ENCODE measurements at regions not wholly inside any gene's neighbourhood (a gene's known extent, or its start where the extent isn't known, plus 50 kb on each side); places are given as distances from the start of the nearest gene placed in this dataset.
A peak's percentile ranks its signal among the peaks of the same experiment; 100 is the strongest.
"Not testable (repeated sequence)": the region's sequence is repeated elsewhere in the genome, so short reads cannot be mapped to it uniquely, and the experiment has no call there.

GRCh38 chr16:13684819-13685563 is 235.0 kb upstream of the ERCC4 start:
- DNase-seq (ENCODE audit: low read depth in 4 of 4, low spot score in 3 of 4), result no peak

- DNase-seq (ENCODE audit: low read depth in 4 of 4, low spot score in 3 of 4), result no peak
These were observed 223.9 kb upstream of the ERCC4 start for GRCh38 chr16:13696017-13696416.

- no peak for DNase-seq (ENCODE audit: low read depth in 4 of 4, low spot score in 3 of 4)
These were observed 222.9 kb upstream of the ERCC4 start for GRCh38 chr16:13697013-13697412.

GRCh38 chr16:13697568-13697967 is 222.4 kb upstream of the ERCC4 start:
- no peak for DNase-seq (ENCODE audit: low read depth in 4 of 4, low spot score in 3 of 4)

GRCh38 chr16:13702614-13703013 is 217.3 kb upstream of the ERCC4 start:
- no peak for DNase-seq (ENCODE audit: low read depth in 4 of 4, low spot score in 3 of 4)

- DNase-seq (ENCODE audit: low read depth in 4 of 4, low spot score in 3 of 4), result peak in 1 of 4 donors; percentile 2
These were observed 211.4 kb upstream of the ERCC4 start for GRCh38 chr16:13708347-13709120.

- no peak for DNase-seq (ENCODE audit: low read depth in 4 of 4, low spot score in 3 of 4)
These were observed 201.2 kb upstream of the ERCC4 start for GRCh38 chr16:13718748-13719147.

- DNase-seq (ENCODE audit: low read depth in 4 of 4, low spot score in 3 of 4), result no peak
These were observed 192.0 kb upstream of the ERCC4 start for GRCh38 chr16:13727943-13728342.

GRCh38 chr16:13733561-13733960 is 186.4 kb upstream of the ERCC4 start:
- DNase-seq (ENCODE audit: low read depth in 4 of 4, low spot score in 3 of 4), result no peak

- DNase-seq (ENCODE audit: low read depth in 4 of 4, low spot score in 3 of 4), result not testable (repeated sequence)
These were observed 180.2 kb upstream of the ERCC4 start for GRCh38 chr16:13739621-13740373.

- no peak for DNase-seq (ENCODE audit: low read depth in 4 of 4, low spot score in 3 of 4)
These were observed 177.0 kb upstream of the ERCC4 start for GRCh38 chr16:13742928-13743327.

- no peak for DNase-seq (ENCODE audit: low read depth in 4 of 4, low spot score in 3 of 4)
These were observed 176.4 kb upstream of the ERCC4 start for GRCh38 chr16:13743571-13743970.

- no peak for DNase-seq (ENCODE audit: low read depth in 4 of 4, low spot score in 3 of 4)
These were observed 163.4 kb upstream of the ERCC4 start for GRCh38 chr16:13756411-13757140.

GRCh38 chr16:13766334-13766733 is 153.6 kb upstream of the ERCC4 start:
- no peak for DNase-seq (ENCODE audit: low read depth in 4 of 4, low spot score in 3 of 4)

- peak in 3 of 4 donors; percentile 26 to 35 (median 27) for DNase-seq (ENCODE audit: low read depth in 4 of 4, low spot score in 3 of 4)
These were observed 152.7 kb upstream of the ERCC4 start for GRCh38 chr16:13767215-13767614.

GRCh38 chr16:13768471-13768870 is 151.5 kb upstream of the ERCC4 start:
- DNase-seq (ENCODE audit: low read depth in 4 of 4, low spot score in 3 of 4), result no peak

GRCh38 chr16:13770436-13770835 is 149.5 kb upstream of the ERCC4 start:
- no peak for DNase-seq (ENCODE audit: low read depth in 4 of 4, low spot score in 3 of 4)

GRCh38 chr16:13772782-13773181 is 147.2 kb upstream of the ERCC4 start:
- DNase-seq (ENCODE audit: low read depth in 4 of 4, low spot score in 3 of 4), result no peak

- no peak for DNase-seq (ENCODE audit: low read depth in 4 of 4, low spot score in 3 of 4)
These were observed 140.3 kb upstream of the ERCC4 start for GRCh38 chr16:13779676-13780075.

- no peak for DNase-seq (ENCODE audit: low read depth in 4 of 4, low spot score in 3 of 4)
These were observed 139.4 kb upstream of the ERCC4 start for GRCh38 chr16:13780406-13781168.
